Lower leg skin (tissue), 3 donors: ENCODE measurements at regions not wholly inside any gene's neighbourhood (a gene's known extent, or its start where the extent isn't known, plus 50 kb on each side); places are given as distances from the start of the nearest gene placed in this dataset.

Source experiments
- CTCF ChIP-seq, 3 donors: fragments of 450-650 bp; IDR thresholded peaks; one replicate each; pipeline ENCODE4 v1.5.1; 2016; ENCODE audit warnings: antibody characterized with exemption in 3 of 3, mild to moderate bottlenecking in 3 of 3, moderate library complexity in 2 of 3
- POLR2A ChIP-seq, 2 donors: fragments of 450-650 bp; IDR thresholded peaks; one replicate each; pipeline ENCODE4 v1.6.1; 2016 to 2017; ENCODE audit warnings: antibody characterized with exemption in 2 of 2, mild to moderate bottlenecking in 1 of 2, moderate library complexity in 1 of 2

- TF ChIP-seq CTCF (IDR thresholded peaks at IDR 0.05) (no peak), POLR2A (IDR thresholded peaks at IDR 0.05) (no peak)
These were observed 576.3 kb downstream of the KCNH5 start for GRCh38 chr14:62468946-62469345.
